GM19395 (cell line): ENCODE measurements at regions not wholly inside any gene's neighbourhood (a gene's known extent, or its start where the extent isn't known, plus 50 kb on each side); places are given as distances from the start of the nearest gene placed in this dataset.

Experiments
- ATAC-seq: cut with Tn5 transposase; IDR thresholded peaks from one replicate; pipeline ENCODE4 v1.9.1; 2021; ENCODE audit warnings: mild to moderate bottlenecking, moderate library complexity; ENCODE audit not compliant: unreplicated experiment

DNA sequence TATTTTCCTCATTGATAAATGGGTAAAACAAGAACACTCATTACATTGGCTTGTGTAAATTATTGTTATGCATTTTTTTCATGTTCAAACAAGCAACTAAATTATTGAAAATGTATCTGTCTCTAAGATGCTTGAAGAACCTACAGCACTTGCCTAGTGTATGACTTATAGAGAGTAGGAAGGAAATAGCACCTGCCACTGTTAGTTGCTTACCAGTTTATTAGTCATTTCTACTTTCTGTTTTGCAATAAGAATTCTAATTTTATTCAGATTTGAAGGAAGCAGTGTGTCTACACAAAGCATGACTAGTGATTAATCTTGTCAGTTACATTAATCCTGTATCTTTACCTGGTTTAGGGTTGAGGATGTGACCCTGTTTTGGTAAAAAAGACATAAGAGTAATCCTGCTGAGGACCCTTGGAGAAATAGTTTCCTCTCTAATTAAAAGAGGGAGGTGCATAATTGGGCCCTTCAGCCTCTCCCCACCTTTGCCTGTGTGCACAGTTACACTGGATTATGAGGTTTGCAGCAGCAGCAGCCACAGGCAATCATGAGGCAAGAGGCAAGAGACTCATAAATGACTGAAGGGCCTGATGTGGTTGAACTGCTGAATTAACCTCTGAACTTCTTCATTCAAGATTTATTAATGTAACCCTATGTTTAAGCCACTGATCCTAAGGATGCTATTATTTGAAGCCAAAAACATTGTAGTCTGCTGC lies 1202.1 kb downstream of the ADGRL3 start:
- ATAC-seq: no peak

- peak; percentile 78 for ATAC-seq
Observed at GRCh38 chr4:62399242-62399641, 1199.1 kb downstream of the ADGRL3 start.

GRCh38 chr4:62398318-62398717 lies 1198.2 kb downstream of the ADGRL3 start:
- no peak for ATAC-seq

- no peak for ATAC-seq
Observed at GRCh38 chr4:62394766-62395165, 1194.6 kb downstream of the ADGRL3 start.

- ATAC-seq: no peak
Observed at GRCh38 chr4:62387808-62388207, 1187.7 kb downstream of the ADGRL3 start.

- ATAC-seq: no peak
Observed at GRCh38 chr4:62377700-62378099, 1177.6 kb downstream of the ADGRL3 start.

DNA sequence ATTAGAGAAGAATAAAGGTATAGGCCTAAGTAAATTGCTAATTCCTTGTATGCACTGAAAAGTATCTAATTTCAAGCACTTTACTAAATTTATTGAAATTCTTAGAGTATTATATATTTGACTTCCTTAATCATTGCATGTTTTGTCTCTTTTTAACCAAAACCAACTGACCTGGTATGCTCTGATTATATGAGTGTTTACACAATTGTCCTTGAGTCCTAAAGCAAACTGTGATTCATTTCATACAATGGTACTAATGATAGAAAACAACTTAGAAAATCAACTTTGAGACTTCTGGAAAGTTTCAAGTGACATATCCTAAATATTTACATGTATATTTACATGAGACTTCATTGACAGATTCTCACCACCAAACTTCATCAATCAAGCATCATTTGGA lies 1177.1 kb downstream of the ADGRL3 start:
- ATAC-seq: no peak

DNA sequence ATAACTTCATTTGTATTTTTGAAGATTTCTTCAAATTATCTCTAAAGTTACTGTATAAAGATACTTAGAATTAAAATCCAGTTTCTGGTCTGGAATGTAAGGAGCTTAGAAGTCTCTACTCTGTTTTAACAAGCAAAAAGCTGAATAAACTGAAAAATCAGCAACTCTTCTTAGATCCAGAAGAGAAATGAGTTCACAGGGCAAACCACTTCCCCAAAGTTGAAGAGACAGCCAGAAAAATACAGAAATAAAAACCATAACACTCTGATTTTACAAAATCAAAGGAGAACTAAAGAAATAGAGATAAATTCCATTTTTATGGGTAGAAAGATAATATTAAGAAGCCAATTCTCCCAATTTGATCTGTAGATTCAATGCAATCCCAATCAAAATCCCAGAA lies 1166.8 kb downstream of the ADGRL3 start:
- no peak for ATAC-seq

GRCh38 chr4:62360156-62360545 lies 1160.0 kb downstream of the ADGRL3 start:
- ATAC-seq: no peak

DNA sequence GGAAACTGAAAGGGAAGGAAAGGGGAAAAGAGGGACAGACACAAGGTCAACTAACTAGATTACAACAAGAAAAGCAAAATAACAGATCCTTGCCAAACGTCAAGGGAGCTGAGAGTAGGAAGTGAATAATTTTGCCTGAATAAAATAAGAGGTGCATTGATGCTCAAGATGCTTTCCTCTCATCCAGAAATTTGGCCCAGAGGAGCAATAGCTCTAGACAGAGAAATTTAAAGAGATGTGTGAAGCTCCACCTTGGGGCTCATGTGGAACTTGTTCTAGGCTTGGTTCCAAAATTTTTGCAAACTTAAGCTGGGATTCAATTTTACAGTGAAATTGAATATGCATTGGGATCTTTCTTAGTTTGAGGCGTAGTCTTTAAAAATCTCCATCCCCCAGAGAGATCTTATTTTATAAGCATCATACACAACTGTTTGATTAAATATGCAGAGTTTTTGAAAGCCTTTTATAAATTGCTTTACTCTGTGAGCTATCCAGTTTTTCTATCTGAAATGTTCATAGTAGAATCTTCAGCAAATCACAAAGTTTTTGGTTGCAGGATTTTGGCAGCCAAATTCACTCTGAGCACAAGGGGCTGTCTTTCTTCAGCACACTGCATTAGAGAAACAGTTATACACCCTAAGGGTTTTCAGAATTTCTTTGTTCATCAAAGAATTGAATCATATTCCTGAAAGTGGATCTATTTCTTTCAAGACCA lies 1159.5 kb downstream of the ADGRL3 start:
- no peak for ATAC-seq

DNA sequence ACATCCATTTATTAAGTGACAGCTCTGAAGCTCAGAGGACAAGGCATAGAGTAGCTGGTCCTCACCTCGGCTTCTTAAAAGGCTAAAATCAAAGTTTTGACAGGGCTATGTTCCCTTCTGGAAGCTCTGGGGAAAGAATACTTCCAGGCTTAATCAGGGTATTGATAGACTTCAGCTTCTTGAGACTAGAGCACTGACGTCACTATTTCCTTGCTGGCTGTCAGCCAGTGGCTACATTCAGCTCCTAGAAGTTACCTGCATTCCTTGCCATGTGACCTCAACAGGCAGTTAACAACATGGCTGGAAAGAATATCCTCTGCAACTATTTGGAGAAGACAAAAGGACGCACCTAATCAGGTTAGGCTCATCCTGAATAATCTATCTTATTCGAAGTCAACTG lies 1144.8 kb downstream of the ADGRL3 start:
- ATAC-seq: no peak

GRCh38 chr4:62344474-62344873 lies 1144.3 kb downstream of the ADGRL3 start:
- no peak for ATAC-seq

- ATAC-seq: no peak
Observed at GRCh38 chr4:62342346-62342745, 1142.2 kb downstream of the ADGRL3 start.

GRCh38 chr4:62328526-62328925 lies 1128.4 kb downstream of the ADGRL3 start:
- no peak for ATAC-seq

GRCh38 chr4:62327612-62328297 lies 1127.6 kb downstream of the ADGRL3 start:
- no peak for ATAC-seq

DNA sequence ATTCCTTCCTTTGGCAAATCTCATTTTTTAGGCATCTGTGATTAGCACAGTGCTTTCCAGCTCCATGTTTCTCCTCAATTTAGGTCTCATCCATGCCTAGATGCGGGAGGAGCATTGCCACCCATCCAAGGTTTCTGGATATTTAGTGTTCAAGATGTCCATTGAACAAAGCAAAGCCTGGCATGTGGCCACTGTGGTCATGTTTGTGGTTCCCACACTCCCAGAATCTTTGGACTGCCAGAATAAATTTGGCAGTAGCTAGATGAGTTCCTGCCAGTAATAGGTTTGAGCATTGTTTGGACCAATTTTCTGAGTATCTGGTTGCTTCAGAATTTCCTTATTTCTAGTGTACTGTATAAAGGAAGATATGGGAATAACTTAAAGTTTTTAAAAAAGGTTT lies 1124.1 kb downstream of the ADGRL3 start:
- ATAC-seq: no peak

DNA sequence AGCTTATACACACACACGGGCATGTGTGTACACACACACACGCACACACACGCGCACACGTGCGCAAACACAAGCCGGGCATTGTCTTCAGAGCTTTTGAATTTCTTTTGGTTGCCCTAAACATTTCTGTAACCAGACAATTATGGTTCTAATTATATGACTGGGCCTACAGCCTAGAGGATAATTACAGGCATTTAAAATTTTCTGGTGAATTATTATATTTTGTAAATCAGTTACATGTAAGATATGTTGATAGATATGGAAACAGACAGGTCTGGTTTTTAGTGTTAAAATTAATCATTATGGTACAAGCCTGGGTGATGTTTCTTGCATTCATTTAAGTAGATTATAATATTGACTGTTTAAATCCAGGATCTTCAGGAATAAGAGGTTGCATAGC lies 1120.5 kb downstream of the ADGRL3 start:
- no peak for ATAC-seq

DNA sequence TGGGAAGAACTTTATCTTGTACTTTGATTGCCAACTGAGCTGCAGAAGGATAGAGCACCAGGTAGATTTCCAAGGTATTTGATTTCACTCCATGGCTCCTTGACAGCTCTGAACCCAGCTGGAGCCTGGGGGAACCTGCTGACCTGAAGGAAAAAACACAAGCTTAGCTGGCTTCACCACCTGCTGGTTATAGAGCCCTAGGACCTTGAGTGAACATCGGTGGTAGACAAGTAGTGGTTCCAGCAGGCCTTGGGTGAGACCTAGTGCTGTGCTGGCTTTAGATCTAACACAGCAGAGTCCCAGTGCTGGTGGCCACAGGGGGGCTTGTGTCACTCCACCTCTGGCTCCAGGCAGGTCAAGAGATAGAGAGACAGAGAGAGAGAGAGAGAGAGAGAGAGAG lies 1102.6 kb downstream of the ADGRL3 start:
- no peak for ATAC-seq

- no peak for ATAC-seq
Observed at GRCh38 chr4:62301500-62301899, 1101.4 kb downstream of the ADGRL3 start.

DNA sequence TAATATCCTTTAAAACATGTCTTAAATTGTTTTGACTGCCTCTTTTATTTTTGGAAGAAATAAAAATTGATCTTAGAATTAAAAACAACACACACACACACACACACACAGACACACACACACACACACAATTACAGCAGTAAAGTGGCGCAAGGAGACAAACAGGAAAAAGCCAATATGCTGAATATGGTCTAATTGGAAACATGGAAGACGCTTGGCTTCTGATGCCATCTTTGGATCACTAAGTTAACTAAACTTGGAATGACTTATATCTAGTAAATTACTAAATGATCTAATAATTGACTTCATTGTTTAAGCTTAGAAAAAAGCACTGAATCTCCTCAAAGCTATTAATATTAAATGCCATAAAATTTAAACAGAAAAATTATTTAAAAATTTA lies 1093.4 kb downstream of the ADGRL3 start:
- no peak for ATAC-seq

DNA sequence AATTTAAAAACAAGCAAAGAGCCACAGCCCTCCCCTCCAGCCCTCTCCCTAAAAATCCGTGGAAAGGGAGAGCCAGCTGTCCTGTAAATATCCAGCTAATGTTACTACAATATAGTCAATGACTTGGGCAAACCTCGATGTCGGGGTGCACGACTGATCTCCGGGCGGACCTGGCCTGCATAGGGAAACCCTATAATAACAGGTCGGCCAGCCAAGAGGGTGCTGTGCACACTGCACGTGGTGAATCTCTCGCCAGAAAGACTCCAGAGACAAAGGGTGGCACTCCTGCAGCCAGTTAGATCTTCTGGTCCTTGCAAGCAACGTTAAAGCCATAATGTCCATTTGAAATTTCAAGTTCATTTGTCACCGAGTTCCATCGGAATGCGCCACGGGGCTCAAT lies 1092.8 kb downstream of the ADGRL3 start:
- no peak for ATAC-seq
